ENCODE measurements at regions not wholly inside any gene's neighbourhood (a gene's known extent, or its start where the extent isn't known, plus 50 kb on each side); places are given as distances from the start of the nearest gene placed in this dataset.

- no peak for TF ChIP-seq CTCF (IDR thresholded peaks at IDR 0.05)
- no peak for TF ChIP-seq EP300 (IDR thresholded peaks at IDR 0.05)
- no peak for TF ChIP-seq POLR2A (IDR thresholded peaks at IDR 0.05)
- WGBS, 3 donors = 87 to 91% (median 90%) methylated on average over 1 of the region's 1 CpG
- DNase-seq = no peak
- intact Hi-C loops (cut with DNase I) = no loop called here
- Histone ChIP-seq H3K36me3 (no peaks in the 10 kb centered on the region), H3K27me3 (no peaks in the 10 kb centered on the region), H3K4me3 (no peak overlapping the region), H3K4me1 (ENCODE audit: insufficient read depth) (no peaks in the 10 kb centered on the region), H3K27ac (no peak overlapping the region), H3K9me3 (no peaks in the 10 kb centered on the region)
Observed at GRCh38 chr4:66571145-66571695, 900.9 kb upstream of the EPHA5 start.

GRCh38 chr4:66569228-66569627 is 898.9 kb upstream of the EPHA5 start:
- no peaks in the 10 kb centered on the region for H3K36me3 ChIP-seq
- no peak overlapping the region for H3K27ac ChIP-seq
- H3K4me3 ChIP-seq = no peak overlapping the region
- TF ChIP-seq CTCF (IDR thresholded peaks at IDR 0.05) = no peak
- TF ChIP-seq POLR2A (IDR thresholded peaks at IDR 0.05) = no peak
- no peak for TF ChIP-seq EP300 (IDR thresholded peaks at IDR 0.05)
- DNase-seq = no peak
- H3K9me3 ChIP-seq = no peaks in the 10 kb centered on the region
- intact Hi-C loops (cut with DNase I) = no loop called here
- no peaks in the 10 kb centered on the region for H3K27me3 ChIP-seq
- no peaks in the 10 kb centered on the region for H3K4me1 ChIP-seq (ENCODE audit: insufficient read depth)

- no peaks in the 10 kb centered on the region for H3K36me3 ChIP-seq
- no peaks in the 10 kb centered on the region for H3K27me3 ChIP-seq
- H3K27ac ChIP-seq = no peak overlapping the region
- WGBS, 3 donors = 59 to 94% (median 92%) methylated on average over 3 of the region's 3 CpGs
- H3K4me1 ChIP-seq (ENCODE audit: insufficient read depth) = no peaks in the 10 kb centered on the region
- H3K4me3 ChIP-seq = no peak overlapping the region
- intact Hi-C loops (cut with DNase I) = no loop called here
- H3K9me3 ChIP-seq = no peaks in the 10 kb centered on the region
- no peak for DNase-seq
- TF ChIP-seq EP300 (IDR thresholded peaks at IDR 0.05) = no peak
- no peak for TF ChIP-seq POLR2A (IDR thresholded peaks at IDR 0.05)
Observed at GRCh38 chr4:66568431-66568830, 898.1 kb upstream of the EPHA5 start.

- Histone ChIP-seq H3K36me3 (no peaks in the 10 kb centered on the region), H3K27ac (no peak overlapping the region), H3K9me3 (no peaks in the 10 kb centered on the region), H3K4me3 (no peak overlapping the region), H3K4me1 (ENCODE audit: insufficient read depth) (no peaks in the 10 kb centered on the region), H3K27me3 (no peaks in the 10 kb centered on the region)
- intact Hi-C loops (cut with DNase I) = no loop called here
- 93 to 94% (median 93%) methylated on average over 2 of the region's 2 CpGs for WGBS, 3 donors
- DNase-seq = no peak
- TF ChIP-seq POLR2A (IDR thresholded peaks at IDR 0.05) (no peak), EP300 (IDR thresholded peaks at IDR 0.05) (no peak), CTCF (IDR thresholded peaks at IDR 0.05) (no peak)
Observed at GRCh38 chr4:66568001-66568400, 897.7 kb upstream of the EPHA5 start.

GRCh38 chr4:66567551-66567950 is 897.3 kb upstream of the EPHA5 start:
- Histone ChIP-seq H3K27me3 (no peaks in the 10 kb centered on the region), H3K36me3 (no peaks in the 10 kb centered on the region), H3K9me3 (no peaks in the 10 kb centered on the region), H3K27ac (no peak overlapping the region), H3K4me1 (ENCODE audit: insufficient read depth) (no peaks in the 10 kb centered on the region), H3K4me3 (no peak overlapping the region)
- TF ChIP-seq CTCF (IDR thresholded peaks at IDR 0.05) (no peak), POLR2A (IDR thresholded peaks at IDR 0.05) (no peak), EP300 (IDR thresholded peaks at IDR 0.05) (no peak)
- intact Hi-C loops (cut with DNase I) = no loop called here
- no peak for DNase-seq

Data from ovary (tissue), 7 donors.